ENCODE measurements at regions not wholly inside any gene's neighbourhood (a gene's known extent, or its start where the extent isn't known, plus 50 kb on each side); places are given as distances from the start of the nearest gene placed in this dataset.

- DNase-seq (ENCODE audit: low spot score, unreplicated experiment): no peak
- TF ChIP-seq, protein P1, sequence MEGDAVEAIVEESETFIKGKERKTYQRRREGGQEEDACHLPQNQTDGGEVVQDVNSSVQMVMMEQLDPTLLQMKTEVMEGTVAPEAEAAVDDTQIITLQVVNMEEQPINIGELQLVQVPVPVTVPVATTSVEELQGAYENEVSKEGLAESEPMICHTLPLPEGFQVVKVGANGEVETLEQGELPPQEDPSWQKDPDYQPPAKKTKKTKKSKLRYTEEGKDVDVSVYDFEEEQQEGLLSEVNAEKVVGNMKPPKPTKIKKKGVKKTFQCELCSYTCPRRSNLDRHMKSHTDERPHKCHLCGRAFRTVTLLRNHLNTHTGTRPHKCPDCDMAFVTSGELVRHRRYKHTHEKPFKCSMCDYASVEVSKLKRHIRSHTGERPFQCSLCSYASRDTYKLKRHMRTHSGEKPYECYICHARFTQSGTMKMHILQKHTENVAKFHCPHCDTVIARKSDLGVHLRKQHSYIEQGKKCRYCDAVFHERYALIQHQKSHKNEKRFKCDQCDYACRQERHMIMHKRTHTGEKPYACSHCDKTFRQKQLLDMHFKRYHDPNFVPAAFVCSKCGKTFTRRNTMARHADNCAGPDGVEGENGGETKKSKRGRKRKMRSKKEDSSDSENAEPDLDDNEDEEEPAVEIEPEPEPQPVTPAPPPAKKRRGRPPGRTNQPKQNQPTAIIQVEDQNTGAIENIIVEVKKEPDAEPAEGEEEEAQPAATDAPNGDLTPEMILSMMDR (IDR thresholded peaks at IDR 0.05; ENCODE audit: unreplicated experiment): no peak
- no peak overlapping the region for H3K4me3 Mint-ChIP-seq (ENCODE audit: low read depth)
These were observed 104.2 kb downstream of the SNX18 start for GRCh38 chr5:54621709-54622108.

DNA sequence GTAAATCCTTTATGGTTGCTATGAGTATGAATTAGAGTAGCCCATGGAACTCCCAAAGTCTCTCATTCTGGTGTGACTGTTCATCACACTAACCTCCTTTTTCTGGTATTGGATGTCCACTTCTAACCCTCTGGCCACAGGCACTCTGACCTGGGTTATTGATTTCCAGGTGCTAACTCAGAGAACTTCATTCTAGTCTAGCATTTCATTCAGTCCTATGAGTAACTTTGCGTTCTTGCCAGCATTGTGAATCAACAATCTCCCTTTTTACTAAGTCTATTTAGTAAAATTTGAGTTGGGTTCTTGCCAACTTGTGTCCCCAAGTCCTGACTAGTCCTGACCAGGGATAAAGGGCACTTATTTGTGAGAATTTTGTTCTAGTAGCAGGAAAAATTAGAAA, 103.5 kb downstream of the SNX18 start:
- DNase-seq (ENCODE audit: low spot score, unreplicated experiment): no peak
- TF ChIP-seq, protein P1 (IDR thresholded peaks at IDR 0.05; ENCODE audit: unreplicated experiment): no peak
- Mint-ChIP-seq H3K36me3 (ENCODE audit: insufficient read depth) (no peaks in the 10 kb centered on the region), H3K9me3 (ENCODE audit: low read depth) (no peaks in the 10 kb centered on the region), H3K27me3 (no peaks in the 10 kb centered on the region), H3K4me1 (ENCODE audit: low read depth) (peaks cover 19% of the 10 kb centered on the region), H3K4me3 (ENCODE audit: low read depth) (no peak overlapping the region), H3K27ac (no peak overlapping the region)

More at GRCh38 chr5:54621709-54622108, 104.2 kb downstream of the SNX18 start:
- H3K36me3 Mint-ChIP-seq (ENCODE audit: insufficient read depth): no peaks in the 10 kb centered on the region
- no peaks in the 10 kb centered on the region for H3K27me3 Mint-ChIP-seq
- H3K4me1 Mint-ChIP-seq (ENCODE audit: low read depth): peaks cover 19% of the 10 kb centered on the region
- no peaks in the 10 kb centered on the region for H3K9me3 Mint-ChIP-seq (ENCODE audit: low read depth)
- no peak overlapping the region for H3K27ac Mint-ChIP-seq

- H3K27ac Mint-ChIP-seq: no peak overlapping the region
- no peak overlapping the region for H3K4me3 Mint-ChIP-seq (ENCODE audit: low read depth)
- H3K9me3 Mint-ChIP-seq (ENCODE audit: low read depth): no peaks in the 10 kb centered on the region
- no peaks in the 10 kb centered on the region for H3K27me3 Mint-ChIP-seq
- no peak for DNase-seq (ENCODE audit: low spot score, unreplicated experiment)
- TF ChIP-seq, protein P1 (IDR thresholded peaks at IDR 0.05; ENCODE audit: unreplicated experiment): no peak
- H3K36me3 Mint-ChIP-seq (ENCODE audit: insufficient read depth): no peaks in the 10 kb centered on the region
- H3K4me1 Mint-ChIP-seq (ENCODE audit: low read depth): peaks cover 20% of the 10 kb centered on the region
These were observed 102.8 kb downstream of the SNX18 start for GRCh38 chr5:54620141-54620933.

- H3K27me3 Mint-ChIP-seq: no peaks in the 10 kb centered on the region
- H3K9me3 Mint-ChIP-seq (ENCODE audit: low read depth): no peaks in the 10 kb centered on the region
- no peak overlapping the region for H3K4me3 Mint-ChIP-seq (ENCODE audit: low read depth)
- TF ChIP-seq, protein P1 (IDR thresholded peaks at IDR 0.05; ENCODE audit: unreplicated experiment): no peak
- peaks cover 20% of the 10 kb centered on the region for H3K4me1 Mint-ChIP-seq (ENCODE audit: low read depth)
- no peak overlapping the region for H3K27ac Mint-ChIP-seq
- H3K36me3 Mint-ChIP-seq (ENCODE audit: insufficient read depth): no peaks in the 10 kb centered on the region
- DNase-seq (ENCODE audit: low spot score, unreplicated experiment): no peak
These were observed 102.2 kb downstream of the SNX18 start for GRCh38 chr5:54619731-54620130.

GRCh38 chr5:54616518-54617220, 99.1 kb downstream of the SNX18 start:
- no peak for DNase-seq (ENCODE audit: low spot score, unreplicated experiment)
- H3K36me3 Mint-ChIP-seq (ENCODE audit: insufficient read depth): no peaks in the 10 kb centered on the region
- TF ChIP-seq, protein P1 (IDR thresholded peaks at IDR 0.05; ENCODE audit: unreplicated experiment): no peak
- H3K4me1 Mint-ChIP-seq (ENCODE audit: low read depth): peaks cover 18% of the 10 kb centered on the region
- H3K27ac Mint-ChIP-seq: no peak overlapping the region
- H3K27me3 Mint-ChIP-seq: no peaks in the 10 kb centered on the region
- no peak overlapping the region for H3K4me3 Mint-ChIP-seq (ENCODE audit: low read depth)
- no peaks in the 10 kb centered on the region for H3K9me3 Mint-ChIP-seq (ENCODE audit: low read depth)
